Fibroblast of pulmonary artery (primary cell): ENCODE measurements at regions not wholly inside any gene's neighbourhood (a gene's known extent, or its start where the extent isn't known, plus 50 kb on each side); places are given as distances from the start of the nearest gene placed in this dataset.
A peak's percentile ranks its signal among the peaks of the same experiment; 100 is the strongest.

Source experiments
- DNase-seq: peaks from one replicate; pipeline ENCODE4 v3.0.0-alpha.2; 2010; ENCODE audit warnings: low read depth
- H3K4me3 ChIP-seq: replicated peaks from 2 replicates; pipeline ENCODE4 v1.5.1; 2011; ENCODE audit warnings: low read depth, mild to moderate bottlenecking, control low read depth, low read length, moderate library complexity
- TF ChIP-seq, protein P1 (sequence below): IDR thresholded peaks from 2 replicates; pipeline ENCODE4 v1.5.1; 2011; ENCODE audit warnings: mild to moderate bottlenecking, control low read depth, low read length, inconsistent platforms; ENCODE audit errors: missing control alignments

DNA sequence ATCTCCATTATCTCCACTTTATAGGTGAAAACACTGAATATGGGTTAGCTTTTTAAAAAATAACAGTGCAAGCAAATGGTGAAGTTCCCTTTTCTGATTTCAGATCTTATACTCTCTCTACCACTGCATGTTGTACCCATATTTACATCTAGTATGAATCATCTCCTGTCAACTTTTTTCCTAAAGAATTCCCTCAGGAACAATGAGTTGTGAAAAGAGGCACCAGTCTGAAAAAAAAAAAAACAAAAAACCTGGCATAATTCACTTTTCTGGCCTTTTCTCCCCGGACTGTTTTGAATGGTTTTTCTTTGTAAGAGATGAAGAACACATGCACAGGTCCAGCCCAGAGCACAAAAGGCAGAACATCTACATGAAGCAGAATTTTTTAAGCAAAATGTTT is 596.0 kb downstream of the COL12A1 start:
- TF ChIP-seq, protein P1, sequence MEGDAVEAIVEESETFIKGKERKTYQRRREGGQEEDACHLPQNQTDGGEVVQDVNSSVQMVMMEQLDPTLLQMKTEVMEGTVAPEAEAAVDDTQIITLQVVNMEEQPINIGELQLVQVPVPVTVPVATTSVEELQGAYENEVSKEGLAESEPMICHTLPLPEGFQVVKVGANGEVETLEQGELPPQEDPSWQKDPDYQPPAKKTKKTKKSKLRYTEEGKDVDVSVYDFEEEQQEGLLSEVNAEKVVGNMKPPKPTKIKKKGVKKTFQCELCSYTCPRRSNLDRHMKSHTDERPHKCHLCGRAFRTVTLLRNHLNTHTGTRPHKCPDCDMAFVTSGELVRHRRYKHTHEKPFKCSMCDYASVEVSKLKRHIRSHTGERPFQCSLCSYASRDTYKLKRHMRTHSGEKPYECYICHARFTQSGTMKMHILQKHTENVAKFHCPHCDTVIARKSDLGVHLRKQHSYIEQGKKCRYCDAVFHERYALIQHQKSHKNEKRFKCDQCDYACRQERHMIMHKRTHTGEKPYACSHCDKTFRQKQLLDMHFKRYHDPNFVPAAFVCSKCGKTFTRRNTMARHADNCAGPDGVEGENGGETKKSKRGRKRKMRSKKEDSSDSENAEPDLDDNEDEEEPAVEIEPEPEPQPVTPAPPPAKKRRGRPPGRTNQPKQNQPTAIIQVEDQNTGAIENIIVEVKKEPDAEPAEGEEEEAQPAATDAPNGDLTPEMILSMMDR, result no peak
- H3K4me3 ChIP-seq, result no peak overlapping the region
- DNase-seq, result peak; percentile 66

DNA sequence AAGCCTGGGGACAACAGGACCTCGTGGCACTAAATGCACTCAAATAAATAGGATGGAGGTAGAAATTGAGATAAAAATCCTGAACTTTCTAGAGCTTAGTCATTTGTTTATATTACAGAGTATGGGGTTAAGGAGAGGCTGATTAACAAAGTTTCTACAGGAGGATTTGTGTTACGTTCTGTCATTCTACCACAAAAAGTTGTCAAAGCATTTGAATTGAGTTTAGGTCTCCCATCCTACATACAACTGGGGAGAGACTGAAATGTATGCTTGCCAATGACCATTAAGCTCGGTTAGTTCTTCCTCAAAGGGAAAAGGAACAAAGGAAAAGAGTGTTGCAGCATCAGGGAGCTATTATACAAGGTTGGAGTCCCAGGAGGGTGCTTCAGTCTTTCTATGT is 597.9 kb downstream of the COL12A1 start:
- TF ChIP-seq, protein P1, result no peak
- DNase-seq, result peak; percentile 43
- no peak overlapping the region for H3K4me3 ChIP-seq

DNA sequence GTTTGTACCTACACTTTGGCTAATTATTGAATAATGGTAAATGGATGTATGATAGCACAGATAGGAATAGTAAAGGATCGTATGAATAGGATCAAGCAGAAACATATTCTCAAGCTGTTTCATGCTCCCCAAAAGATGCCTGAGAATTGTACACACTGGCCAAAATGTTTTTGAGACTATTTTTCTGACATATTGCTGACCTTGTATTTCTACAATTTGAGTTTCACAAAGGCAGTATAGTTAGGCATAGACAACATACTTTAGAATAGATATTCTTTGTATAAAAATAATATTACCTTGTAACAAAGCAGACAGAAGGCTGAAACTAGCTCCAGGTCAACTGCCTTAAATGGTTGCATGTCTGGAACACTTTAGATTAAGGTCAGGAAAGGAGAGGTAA is 598.4 kb downstream of the COL12A1 start:
- H3K4me3 ChIP-seq, result no peak overlapping the region
- DNase-seq, result no peak
- TF ChIP-seq, protein P1, result no peak

DNA sequence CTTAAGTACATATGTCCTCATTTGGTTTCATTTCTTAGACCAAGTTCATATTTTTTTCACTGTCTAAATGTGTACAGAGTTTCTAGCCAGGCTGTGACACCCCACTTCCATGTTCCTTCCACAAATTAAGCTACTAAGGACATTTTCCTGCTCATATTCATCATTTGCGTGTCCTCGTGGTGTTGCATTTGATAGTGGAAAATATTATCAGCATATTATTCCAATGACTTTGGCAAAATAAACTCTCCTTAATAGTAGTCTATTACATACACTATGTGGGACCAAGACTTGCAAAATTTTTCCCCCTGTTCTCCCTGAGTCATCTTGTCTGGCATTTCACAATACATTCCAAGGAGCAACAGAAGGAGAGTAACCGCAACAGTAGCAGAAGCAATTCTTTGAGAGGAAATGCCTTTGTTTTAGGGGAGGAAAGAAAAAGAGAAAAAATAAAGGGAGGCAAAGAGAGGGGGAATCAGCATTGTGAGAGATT is 599.2 kb downstream of the COL12A1 start:
- TF ChIP-seq, protein P1, result no peak
- peak; percentile 97 for DNase-seq
- H3K4me3 ChIP-seq, result peak overlapping the region; percentile 30

DNA sequence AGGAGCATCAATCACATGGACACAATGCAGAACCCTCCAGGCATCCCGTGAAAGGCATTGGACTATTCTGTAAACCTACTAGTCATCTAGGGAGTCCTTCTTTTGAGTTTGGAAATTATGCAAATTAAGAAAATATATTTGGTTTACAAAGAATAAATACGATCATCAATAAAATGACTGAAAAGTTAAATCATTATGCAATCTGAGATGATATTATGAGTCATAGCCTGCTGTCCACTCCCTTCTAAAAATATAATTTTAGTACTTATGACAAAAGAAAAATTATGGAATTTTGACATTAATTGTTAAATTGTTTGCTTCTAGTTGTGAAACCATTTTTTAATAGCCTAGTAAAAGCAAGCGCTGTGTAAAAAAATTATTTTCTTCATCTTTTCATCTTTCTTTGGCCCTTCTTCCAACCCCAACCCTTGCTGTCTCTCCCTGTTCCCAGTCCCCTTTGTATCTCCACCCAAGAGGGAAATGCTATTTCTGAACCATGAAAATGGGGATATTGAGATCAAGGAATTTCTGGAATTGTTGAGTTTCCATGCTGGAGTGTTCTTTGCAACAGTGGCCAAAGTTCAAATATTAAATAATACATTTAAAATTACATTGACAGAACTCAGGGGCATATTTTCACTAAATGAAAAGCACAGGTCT is 599.8 kb downstream of the COL12A1 start:
- peak overlapping the region; percentile 30 for H3K4me3 ChIP-seq
- TF ChIP-seq, protein P1, result no peak
- DNase-seq, result no peak

DNA sequence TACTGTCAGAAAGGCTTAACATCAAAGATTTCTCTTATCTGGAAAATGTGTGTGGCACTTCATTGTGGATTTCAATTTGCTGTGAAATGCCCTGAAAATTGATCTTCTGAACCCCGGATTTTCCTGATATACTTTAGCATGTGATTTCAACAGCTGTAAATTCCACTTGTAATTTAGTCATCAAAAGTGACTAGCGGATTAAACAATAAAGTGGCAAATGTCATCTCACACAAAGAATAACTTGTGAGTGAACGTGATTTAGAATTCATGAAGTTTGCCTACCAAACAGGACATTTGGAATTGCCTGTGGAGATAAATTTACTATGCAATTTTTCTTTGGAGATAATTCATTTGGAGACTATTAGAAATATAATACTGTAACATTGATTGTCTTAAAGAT is 601.6 kb downstream of the COL12A1 start:
- H3K4me3 ChIP-seq, result no peak overlapping the region
- DNase-seq, result no peak
- TF ChIP-seq, protein P1, result no peak

DNA sequence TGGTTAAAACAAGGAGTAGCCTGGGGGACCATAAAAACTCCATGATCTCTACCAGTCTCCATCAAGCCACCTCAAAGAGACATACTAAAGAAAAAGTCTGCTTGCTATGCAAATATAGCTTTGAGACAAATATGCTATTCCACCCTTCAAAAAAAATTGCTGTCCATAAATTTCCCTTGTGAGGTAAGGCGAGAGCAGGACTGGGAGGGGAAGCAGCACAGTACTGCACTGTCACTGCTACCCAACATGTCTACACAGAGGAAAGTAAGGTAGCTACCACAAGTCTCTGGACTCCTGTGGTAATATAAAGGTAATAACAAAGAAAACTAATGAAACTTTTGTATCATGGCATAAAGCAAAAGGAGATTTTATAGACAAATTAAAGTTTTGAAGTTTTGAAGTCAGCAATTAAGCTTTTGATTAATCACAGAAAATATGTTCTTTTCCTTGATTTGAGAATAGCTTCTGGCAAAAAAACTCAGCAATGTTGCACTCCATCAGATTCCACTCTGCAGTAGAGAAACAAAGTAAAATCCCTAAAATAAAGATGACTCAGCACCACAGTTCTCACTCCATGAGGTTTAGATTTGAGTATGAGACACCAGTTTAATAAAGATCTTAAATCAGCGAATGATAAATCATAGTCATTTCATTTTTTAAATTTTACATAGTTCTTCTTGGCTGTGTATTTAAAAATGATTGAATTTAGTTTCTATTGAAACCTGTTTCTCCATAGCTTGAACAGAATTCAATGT is 602.4 kb downstream of the COL12A1 start:
- TF ChIP-seq, protein P1, result no peak
- no peak for DNase-seq
- no peak overlapping the region for H3K4me3 ChIP-seq
